ENCODE measurements at regions not wholly inside any gene's neighbourhood (a gene's known extent, or its start where the extent isn't known, plus 50 kb on each side); places are given as distances from the start of the nearest gene placed in this dataset.

DNA sequence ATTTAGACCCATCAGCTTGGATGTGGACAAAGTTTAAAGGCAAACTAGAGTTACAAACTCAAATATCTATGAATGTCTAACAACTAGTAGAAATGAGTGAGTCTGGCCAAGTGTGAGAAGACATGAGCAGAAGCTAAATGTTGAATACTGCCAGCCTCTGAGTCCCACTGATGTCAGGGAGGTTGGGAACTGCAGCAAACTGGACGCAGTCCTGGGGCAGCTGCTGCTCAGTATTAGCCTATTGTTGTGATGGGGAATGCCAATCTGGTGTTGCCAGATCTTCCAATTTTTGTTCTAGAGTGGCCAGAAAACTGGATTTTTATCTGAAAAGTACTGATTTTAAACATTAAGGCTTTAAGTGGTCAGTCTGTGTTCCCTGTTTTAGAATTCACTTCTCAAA, 770.4 kb upstream of the STXBP6 start:
- TF ChIP-seq, protein P1, sequence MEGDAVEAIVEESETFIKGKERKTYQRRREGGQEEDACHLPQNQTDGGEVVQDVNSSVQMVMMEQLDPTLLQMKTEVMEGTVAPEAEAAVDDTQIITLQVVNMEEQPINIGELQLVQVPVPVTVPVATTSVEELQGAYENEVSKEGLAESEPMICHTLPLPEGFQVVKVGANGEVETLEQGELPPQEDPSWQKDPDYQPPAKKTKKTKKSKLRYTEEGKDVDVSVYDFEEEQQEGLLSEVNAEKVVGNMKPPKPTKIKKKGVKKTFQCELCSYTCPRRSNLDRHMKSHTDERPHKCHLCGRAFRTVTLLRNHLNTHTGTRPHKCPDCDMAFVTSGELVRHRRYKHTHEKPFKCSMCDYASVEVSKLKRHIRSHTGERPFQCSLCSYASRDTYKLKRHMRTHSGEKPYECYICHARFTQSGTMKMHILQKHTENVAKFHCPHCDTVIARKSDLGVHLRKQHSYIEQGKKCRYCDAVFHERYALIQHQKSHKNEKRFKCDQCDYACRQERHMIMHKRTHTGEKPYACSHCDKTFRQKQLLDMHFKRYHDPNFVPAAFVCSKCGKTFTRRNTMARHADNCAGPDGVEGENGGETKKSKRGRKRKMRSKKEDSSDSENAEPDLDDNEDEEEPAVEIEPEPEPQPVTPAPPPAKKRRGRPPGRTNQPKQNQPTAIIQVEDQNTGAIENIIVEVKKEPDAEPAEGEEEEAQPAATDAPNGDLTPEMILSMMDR (IDR thresholded peaks at IDR 0.05; ENCODE audit: low read depth, low read length, poor library complexity, severe bottlenecking), result no peak
- no peak for TF ChIP-seq EZH2phosphoT487 (IDR thresholded peaks at IDR 0.05; ENCODE audit: borderline replicate concordance, low read length)

All from DOHH2 (cell line).